Lung (tissue), 11 donors: ENCODE measurements at regions not wholly inside any gene's neighbourhood (a gene's known extent, or its start where the extent isn't known, plus 50 kb on each side); places are given as distances from the start of the nearest gene placed in this dataset.
"Not testable (repeated sequence)": the region's sequence is repeated elsewhere in the genome, so short reads cannot be mapped to it uniquely, and the experiment has no call there.

Experiments used
- ATAC-seq: fragments of 200-7000 bp; cut with Tn5 transposase; one replicate; pipeline ENCODE4 v1.9.1; 2020; ENCODE audit warnings: moderate number of reproducible peaks; ENCODE audit not compliant: insufficient read depth, low FRiP score
- DNase-seq, 3 donors: peaks; one replicate each; pipeline ENCODE4 v3.0.0-alpha.2; 2013 to 2017
- H3K27ac ChIP-seq, 2 donors: one replicate each; pipeline ENCODE4 v1.5.1; 2013; ENCODE audit warnings: mild to moderate bottlenecking in 2 of 2, moderate library complexity in 2 of 2, control low read depth in 1 of 2, inconsistent platforms in 1 of 2, low read depth in 1 of 2, low read length in 1 of 2
- H3K27me3 ChIP-seq, 3 donors: one replicate each; pipeline ENCODE4 v1.5.1; 2013; ENCODE audit warnings: low read length in 2 of 3; ENCODE audit not compliant: control insufficient read depth in 3 of 3, insufficient read depth in 3 of 3
- H3K36me3 ChIP-seq, 4 donors: one replicate each; pipeline ENCODE4 v1.5.1; 2013; ENCODE audit warnings: low read length in 4 of 4, mild to moderate bottlenecking in 1 of 4, moderate library complexity in 1 of 4; ENCODE audit not compliant: control insufficient read depth in 4 of 4, insufficient read depth in 4 of 4
- H3K4me1 ChIP-seq, 5 donors: one replicate each; pipeline ENCODE4 v1.5.1; 2013; ENCODE audit warnings: low read length in 5 of 5, mild to moderate bottlenecking in 2 of 5, moderate library complexity in 1 of 5; ENCODE audit not compliant: control insufficient read depth in 5 of 5, insufficient read depth in 5 of 5
- H3K4me3 ChIP-seq: one replicate; pipeline ENCODE4 v1.5.1; 2013; ENCODE audit warnings: mild to moderate bottlenecking, control low read depth, moderate library complexity
- H3K9ac ChIP-seq, 2 donors: one replicate each; pipeline ENCODE4 v1.5.1; 2013; ENCODE audit warnings: low read length in 2 of 2, control low read depth in 1 of 2; ENCODE audit not compliant: insufficient read depth in 1 of 2
- H3K9me3 ChIP-seq, 4 donors: one replicate each; pipeline ENCODE4 v1.5.1; 2013; ENCODE audit warnings: low read length in 3 of 4, mild to moderate bottlenecking in 1 of 4, moderate library complexity in 1 of 4; ENCODE audit not compliant: control insufficient read depth in 4 of 4, insufficient read depth in 3 of 4
- WGBS, 2 donors: extraction: QIAGEN DNeasy Blood & Tissue Kit; methylation state at CpG; one replicate each; pipeline ENCODE4 v1.1.7; 2013; 5-methylcytosine and 5-hydroxymethylcytosine counted together
- TF ChIP-seq, protein P1 (sequence below): IDR thresholded peaks from 2 replicates; pipeline ENCODE4 v1.5.1; 2012; ENCODE audit warnings: mild to moderate bottlenecking; ENCODE audit errors: control extremely low read depth, extremely low read depth
- donor health status: control.
- donor health status: control.
- donor health status: Bipolar disorder and iron deficiency.
- donor health status: healthy.
- donor health status: DM: yes; HTN: yes; CAD: no.

DNA sequence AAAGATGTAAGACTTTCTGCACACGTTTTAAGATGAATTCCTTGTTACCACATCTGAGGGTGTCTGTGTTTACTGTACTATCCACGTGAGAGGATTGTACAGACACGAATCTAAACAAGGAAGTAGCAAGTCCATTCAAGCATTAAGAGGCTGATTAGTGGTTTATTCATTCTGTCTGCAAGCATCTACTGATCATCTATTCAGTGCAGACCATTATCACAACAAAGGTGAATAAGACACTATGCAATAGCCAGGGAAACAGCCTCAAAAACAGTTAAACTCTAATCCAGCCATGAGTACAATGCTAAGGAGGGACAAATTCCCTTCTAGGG lies 111.6 kb upstream of the PZP start:
- Histone ChIP-seq H3K27me3 (no peaks in the 10 kb centered on the region), H3K27ac (no peak overlapping the region), H3K9ac (no peak overlapping the region), H3K4me1 (peaks cover 0 to 5% (median 3%) of the 10 kb centered on the region in 5 donors), H3K4me3 (no peak overlapping the region), H3K9me3 (no peaks in the 10 kb centered on the region), H3K36me3 (peaks cover 0 to 3% (median 1%) of the 10 kb centered on the region in 4 donors)
- WGBS, 2 donors, result 17 to 23% methylated on average over 3 of the region's 3 CpGs
- ATAC-seq, result no peak
- DNase-seq, result no peak
- TF ChIP-seq, protein P1, sequence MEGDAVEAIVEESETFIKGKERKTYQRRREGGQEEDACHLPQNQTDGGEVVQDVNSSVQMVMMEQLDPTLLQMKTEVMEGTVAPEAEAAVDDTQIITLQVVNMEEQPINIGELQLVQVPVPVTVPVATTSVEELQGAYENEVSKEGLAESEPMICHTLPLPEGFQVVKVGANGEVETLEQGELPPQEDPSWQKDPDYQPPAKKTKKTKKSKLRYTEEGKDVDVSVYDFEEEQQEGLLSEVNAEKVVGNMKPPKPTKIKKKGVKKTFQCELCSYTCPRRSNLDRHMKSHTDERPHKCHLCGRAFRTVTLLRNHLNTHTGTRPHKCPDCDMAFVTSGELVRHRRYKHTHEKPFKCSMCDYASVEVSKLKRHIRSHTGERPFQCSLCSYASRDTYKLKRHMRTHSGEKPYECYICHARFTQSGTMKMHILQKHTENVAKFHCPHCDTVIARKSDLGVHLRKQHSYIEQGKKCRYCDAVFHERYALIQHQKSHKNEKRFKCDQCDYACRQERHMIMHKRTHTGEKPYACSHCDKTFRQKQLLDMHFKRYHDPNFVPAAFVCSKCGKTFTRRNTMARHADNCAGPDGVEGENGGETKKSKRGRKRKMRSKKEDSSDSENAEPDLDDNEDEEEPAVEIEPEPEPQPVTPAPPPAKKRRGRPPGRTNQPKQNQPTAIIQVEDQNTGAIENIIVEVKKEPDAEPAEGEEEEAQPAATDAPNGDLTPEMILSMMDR, result no peak

DNA sequence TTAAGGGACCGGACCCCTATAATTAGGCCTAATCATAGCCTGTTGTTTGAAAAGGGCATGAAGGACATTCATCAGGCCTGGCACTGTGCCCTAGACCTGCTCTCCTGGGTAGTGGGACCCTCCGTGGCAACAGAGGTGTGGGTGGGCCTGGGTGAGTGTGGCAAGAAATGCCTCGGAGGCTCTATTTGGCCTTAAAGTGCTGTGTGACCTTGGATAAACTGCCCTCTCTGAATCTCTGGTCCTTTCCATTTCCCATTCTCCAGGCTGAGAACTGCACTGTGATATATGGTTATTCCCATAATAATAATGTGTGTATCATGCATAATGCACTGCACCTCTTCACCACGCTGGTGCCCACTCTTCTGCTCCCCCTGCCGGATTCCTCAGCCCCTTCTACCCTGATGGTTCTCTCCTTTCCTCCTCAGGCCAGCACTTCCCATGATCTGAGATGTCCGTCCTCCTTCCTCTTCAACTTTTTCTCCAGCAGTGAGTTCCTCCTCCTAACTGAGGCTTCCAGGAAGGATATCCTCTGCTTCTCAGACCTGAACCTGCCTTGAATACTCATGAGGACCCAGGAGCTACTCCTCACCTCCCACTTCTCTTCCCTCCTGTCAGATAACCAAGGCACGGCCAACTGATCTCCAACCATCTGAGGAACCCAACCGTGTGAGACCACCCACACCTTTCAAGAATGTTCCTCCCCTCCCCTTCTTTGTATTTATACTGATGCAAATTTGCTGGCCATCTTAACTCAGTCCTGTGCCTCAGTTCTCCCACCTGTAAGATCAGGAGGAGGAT lies 111.0 kb upstream of the PZP start:
- TF ChIP-seq, protein P1, result no peak
- H3K27ac ChIP-seq, result no peak overlapping the region
- WGBS, 2 donors, result 64 to 79% methylated on average over 8 of the region's 8 CpGs
- H3K4me1 ChIP-seq, result no peaks in the 10 kb centered on the region
- no peak overlapping the region for H3K4me3 ChIP-seq
- H3K9ac ChIP-seq, result no peak overlapping the region
- ATAC-seq (no peak), DNase-seq (peak in 1 of 3 donors; percentile 61)
- H3K36me3 ChIP-seq, result peaks cover 0 to 3% (median 1%) of the 10 kb centered on the region in 4 donors
- H3K27me3 ChIP-seq, result no peaks in the 10 kb centered on the region
- H3K9me3 ChIP-seq, result no peaks in the 10 kb centered on the region

DNA sequence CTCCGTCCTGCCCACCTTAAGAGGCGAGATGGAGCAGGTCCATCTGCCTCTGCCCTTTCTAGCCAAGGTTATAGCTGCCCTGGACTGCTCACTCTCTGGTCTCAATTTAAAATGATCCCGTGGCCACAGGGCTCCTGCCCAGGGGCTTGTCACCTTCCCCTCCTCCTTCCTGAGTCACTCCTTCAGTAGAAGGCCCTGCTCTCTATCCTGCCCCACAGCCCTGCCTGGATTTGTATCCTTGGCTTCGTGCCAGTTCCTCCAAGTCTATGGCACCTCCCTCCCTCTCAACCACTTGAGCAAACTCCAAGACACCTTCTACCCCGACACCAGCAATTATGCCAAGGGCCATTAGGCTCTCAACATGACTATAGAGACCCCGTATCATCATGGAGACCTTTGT lies 105.3 kb upstream of the PZP start:
- H3K4me1 ChIP-seq, H3K27ac ChIP-seq, H3K9ac ChIP-seq, H3K9me3 ChIP-seq, H3K4me3 ChIP-seq, ATAC-seq, H3K27me3 ChIP-seq, H3K36me3 ChIP-seq: not testable (repeated sequence)
- WGBS, 2 donors, result 64 to 79% methylated on average over 5 of the region's 6 CpGs
- peak in 1 of 3 donors; percentile 24 for DNase-seq

DNA sequence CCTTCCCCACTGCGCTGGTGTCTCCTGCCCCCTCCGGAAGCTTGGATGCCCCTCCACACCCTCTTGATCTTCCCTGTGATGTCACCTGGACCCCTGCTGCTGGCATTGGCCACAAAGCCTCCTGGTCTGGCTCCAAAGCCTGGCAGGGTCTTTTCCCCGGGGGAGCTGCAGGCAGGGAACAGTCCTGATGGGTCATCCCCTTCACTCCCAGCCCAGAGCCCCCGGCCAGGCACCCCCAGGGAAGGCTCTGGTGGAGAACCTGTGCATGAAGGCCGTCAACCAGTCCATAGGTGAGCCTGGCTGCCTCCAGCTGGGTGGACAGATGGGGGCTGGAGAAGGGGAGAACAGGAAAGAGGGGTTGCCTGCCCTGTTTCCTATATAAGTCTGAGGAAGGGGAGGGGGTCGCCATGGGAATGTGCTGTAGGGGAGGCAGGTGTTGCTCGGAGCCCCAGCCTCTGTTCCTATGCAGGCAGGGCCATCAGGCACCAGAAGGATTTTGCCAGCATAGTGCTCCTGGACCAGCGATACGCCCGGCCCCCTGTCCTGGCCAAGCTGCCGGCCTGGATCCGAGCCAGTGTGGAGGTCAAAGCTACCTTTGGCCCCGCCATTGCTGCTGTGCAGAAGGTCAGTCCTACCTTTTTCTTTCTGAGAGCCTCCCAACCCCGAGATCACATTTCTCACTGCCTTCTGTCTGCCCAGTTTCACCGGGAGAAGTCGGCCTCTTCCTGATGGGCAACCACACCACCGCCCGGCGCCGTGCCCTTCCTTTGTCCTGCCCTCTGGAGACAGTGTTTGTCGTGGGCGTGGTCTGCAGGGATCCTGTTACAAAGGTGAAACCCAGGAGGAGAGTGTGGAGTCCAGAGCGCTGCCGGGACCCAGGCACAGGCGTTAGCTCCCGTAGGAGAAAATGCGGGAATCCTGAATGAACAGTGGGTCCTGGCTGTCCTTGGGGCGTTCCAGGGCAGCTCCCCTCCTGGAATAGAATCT lies 104.5 kb upstream of the PZP start:
- DNase-seq, H3K4me3 ChIP-seq, H3K9ac ChIP-seq, H3K27ac ChIP-seq, H3K27me3 ChIP-seq, ATAC-seq, H3K9me3 ChIP-seq, H3K4me1 ChIP-seq, H3K36me3 ChIP-seq: not testable (repeated sequence)
- 86 to 92% methylated on average over 14 to 17 of the region's 28 CpGs for WGBS, 2 donors

DNA sequence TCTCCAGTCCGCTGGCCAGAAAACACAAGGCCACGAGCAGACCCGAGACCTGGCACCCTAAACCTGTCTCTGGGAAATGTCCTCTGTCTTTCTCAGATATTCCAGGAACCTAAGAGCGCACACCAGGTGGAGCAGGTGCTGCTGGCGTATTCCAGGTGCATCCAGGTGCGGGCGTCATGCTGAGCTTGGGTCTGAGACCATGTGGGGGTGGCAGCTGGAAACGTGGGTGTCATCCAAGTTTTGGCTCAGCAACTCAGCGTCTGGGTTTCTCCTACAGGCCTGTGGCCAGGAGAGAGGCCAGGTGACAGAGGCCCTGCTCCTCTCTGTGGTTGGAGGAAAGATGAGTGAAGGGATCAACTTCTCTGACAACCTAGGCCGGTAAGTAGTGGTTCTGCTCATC lies 103.3 kb upstream of the PZP start:
- not testable (repeated sequence) for H3K9me3 ChIP-seq, H3K4me1 ChIP-seq, H3K9ac ChIP-seq, H3K27ac ChIP-seq, H3K4me3 ChIP-seq, ATAC-seq, H3K36me3 ChIP-seq, DNase-seq, H3K27me3 ChIP-seq
- 90 to 95% methylated on average over 10 of the region's 10 CpGs for WGBS, 2 donors

DNA sequence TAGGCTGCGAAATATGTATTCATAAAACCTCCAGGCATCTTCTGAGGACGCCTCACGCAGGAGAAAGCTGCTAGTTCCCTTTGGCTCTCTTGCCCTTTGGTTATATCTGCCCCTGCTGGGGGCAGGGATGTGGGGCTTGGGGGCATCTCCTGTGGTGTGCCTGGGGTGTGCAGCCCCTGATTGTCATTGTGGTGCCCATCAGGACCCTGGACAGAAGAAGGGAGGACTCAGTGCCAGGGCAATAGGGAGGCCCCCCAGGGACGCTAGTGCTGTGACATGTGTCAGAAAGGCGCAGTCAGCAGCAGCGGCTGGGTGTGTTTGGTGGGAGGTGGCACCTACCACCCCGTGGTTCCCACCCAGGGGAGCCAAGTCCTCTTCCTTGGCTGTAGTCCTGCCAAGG lies 102.5 kb upstream of the PZP start:
- not testable (repeated sequence) for H3K9ac ChIP-seq, H3K4me1 ChIP-seq, DNase-seq, H3K4me3 ChIP-seq, ATAC-seq, H3K27me3 ChIP-seq, H3K36me3 ChIP-seq, H3K9me3 ChIP-seq, H3K27ac ChIP-seq
- WGBS, 2 donors, result 89 to 98% methylated on average over 5 to 7 of the region's 7 CpGs
